Mesodermal cell (in vitro differentiated cells): ENCODE measurements at regions not wholly inside any gene's neighbourhood (a gene's known extent, or its start where the extent isn't known, plus 50 kb on each side); places are given as distances from the start of the nearest gene placed in this dataset.

Experiments
- H3K27ac ChIP-seq: 2 replicates; pipeline ENCODE4 v1.7.0; 2013; ENCODE audit warnings: mild to moderate bottlenecking, low read depth, low read length, moderate library complexity; ENCODE audit not compliant: severe bottlenecking
- H3K36me3 ChIP-seq: 2 replicates; pipeline ENCODE4 v1.7.1; 2013; ENCODE audit warnings: mild to moderate bottlenecking, low read length, moderate library complexity; ENCODE audit not compliant: control insufficient read depth, insufficient read depth
- H3K4me1 ChIP-seq: one replicate; pipeline ENCODE4 v1.7.1; 2013; ENCODE audit warnings: mild to moderate bottlenecking, low read length; ENCODE audit not compliant: insufficient read depth, control insufficient read depth, poor library complexity, severe bottlenecking
- H3K4me3 ChIP-seq: 2 replicates; pipeline ENCODE4 v1.7.0; 2013; ENCODE audit warnings: low read length, control low read depth, mild to moderate bottlenecking; ENCODE audit not compliant: insufficient read depth, poor library complexity, severe bottlenecking; ENCODE audit errors: extremely low read depth
- H3K9me3 ChIP-seq: 2 replicates; pipeline ENCODE4 v1.7.1; 2013; ENCODE audit warnings: mild to moderate bottlenecking, low read length, moderate library complexity; ENCODE audit not compliant: control insufficient read depth
- WGBS, 2 experiments: methylation state at CpG; one replicate each; pipeline ENCODE4 v1.1.5; 2013; ENCODE audit warnings: missing lambda C conversion rate in 2 of 2; ENCODE audit not compliant: insufficient coverage in 2 of 2; 5-methylcytosine and 5-hydroxymethylcytosine counted together

GRCh38 chr2:58860586-58860985 lies 619.5 kb upstream of the FANCL start:
- 100% methylated on average over 1 of the region's 1 CpG; no CpG with 5 or more reads in 1 of the 2 experiments for WGBS, 2 experiments
- peaks cover 6% of the 10 kb centered on the region for H3K4me1 ChIP-seq
- H3K4me3 ChIP-seq = no peak overlapping the region
- H3K36me3 ChIP-seq = no peaks in the 10 kb centered on the region
- H3K9me3 ChIP-seq = no peaks in the 10 kb centered on the region
- no peak overlapping the region for H3K27ac ChIP-seq

GRCh38 chr2:58856100-58856499 lies 615.0 kb upstream of the FANCL start:
- Histone ChIP-seq H3K27ac (no peak overlapping the region), H3K9me3 (no peaks in the 10 kb centered on the region), H3K4me3 (no peak overlapping the region), H3K36me3 (no peaks in the 10 kb centered on the region), H3K4me1 (no peaks in the 10 kb centered on the region)
- WGBS, 2 experiments = 86 to 91% methylated on average over 4 of the region's 6 CpGs

- no CpG with 5 or more reads among the region's 2 CpGs for WGBS, 2 experiments
- H3K4me1 ChIP-seq = no peaks in the 10 kb centered on the region
Measured at GRCh38 chr2:58853420-58853819, 612.3 kb upstream of the FANCL start.

GRCh38 chr2:58852905-58853304 lies 611.8 kb upstream of the FANCL start:
- Histone ChIP-seq H3K9me3 (no peaks in the 10 kb centered on the region), H3K27ac (no peak overlapping the region), H3K4me3 (no peak overlapping the region), H3K36me3 (no peaks in the 10 kb centered on the region), H3K4me1 (no peaks in the 10 kb centered on the region)

More at GRCh38 chr2:58853420-58853819, 612.3 kb upstream of the FANCL start:
- no peaks in the 10 kb centered on the region for H3K36me3 ChIP-seq
- no peak overlapping the region for H3K4me3 ChIP-seq
- no peaks in the 10 kb centered on the region for H3K9me3 ChIP-seq
- no peak overlapping the region for H3K27ac ChIP-seq

- no peaks in the 10 kb centered on the region for H3K4me1 ChIP-seq
- H3K27ac ChIP-seq = no peak overlapping the region
- no peaks in the 10 kb centered on the region for H3K36me3 ChIP-seq
- no peak overlapping the region for H3K4me3 ChIP-seq
- no peaks in the 10 kb centered on the region for H3K9me3 ChIP-seq
- WGBS, 2 experiments = 40% methylated on average over 2 of the region's 5 CpGs; no CpG with 5 or more reads in 1 of the 2 experiments
Measured at GRCh38 chr2:58852243-58852642, 611.1 kb upstream of the FANCL start.

- H3K4me3 ChIP-seq = no peak overlapping the region
- H3K4me1 ChIP-seq = no peaks in the 10 kb centered on the region
- 84 to 90% methylated on average over 1 to 2 of the region's 2 CpGs for WGBS, 2 experiments
Measured at GRCh38 chr2:58851598-58851997, 610.5 kb upstream of the FANCL start.

GRCh38 chr2:58845011-58845410 lies 603.9 kb upstream of the FANCL start:
- H3K36me3 ChIP-seq = no peaks in the 10 kb centered on the region
- H3K4me1 ChIP-seq = no peaks in the 10 kb centered on the region
- H3K27ac ChIP-seq = no peak overlapping the region
- no peak overlapping the region for H3K4me3 ChIP-seq
- WGBS, 2 experiments = 100% methylated on average over 2 to 3 of the region's 3 CpGs
- no peaks in the 10 kb centered on the region for H3K9me3 ChIP-seq

More at GRCh38 chr2:58851598-58851997, 610.5 kb upstream of the FANCL start:
- Histone ChIP-seq H3K36me3 (no peaks in the 10 kb centered on the region), H3K27ac (no peak overlapping the region), H3K9me3 (no peaks in the 10 kb centered on the region)

- H3K4me1 ChIP-seq = no peaks in the 10 kb centered on the region
- no peaks in the 10 kb centered on the region for H3K36me3 ChIP-seq
- no peak overlapping the region for H3K4me3 ChIP-seq
- WGBS, 2 experiments = 67 to 100% methylated on average over 1 of the region's 5 CpGs
- H3K27ac ChIP-seq = no peak overlapping the region
- no peaks in the 10 kb centered on the region for H3K9me3 ChIP-seq
Measured at GRCh38 chr2:58842501-58843155, 601.5 kb upstream of the FANCL start.

- Histone ChIP-seq H3K4me1 (no peaks in the 10 kb centered on the region), H3K27ac (no peak overlapping the region), H3K36me3 (no peaks in the 10 kb centered on the region), H3K9me3 (no peaks in the 10 kb centered on the region), H3K4me3 (no peak overlapping the region)
- no CpG with 5 or more reads among the region's 3 CpGs for WGBS, 2 experiments
Measured at GRCh38 chr2:58834404-58834803, 593.3 kb upstream of the FANCL start.

- Histone ChIP-seq H3K4me1 (no peaks in the 10 kb centered on the region), H3K9me3 (peaks cover 8% of the 10 kb centered on the region), H3K36me3 (no peaks in the 10 kb centered on the region), H3K27ac (no peak overlapping the region), H3K4me3 (no peak overlapping the region)
- 100% methylated on average over 1 of the region's 2 CpGs; no CpG with 5 or more reads in 1 of the 2 experiments for WGBS, 2 experiments
Measured at GRCh38 chr2:58826795-58827194, 585.7 kb upstream of the FANCL start.

- no peaks in the 10 kb centered on the region for H3K9me3 ChIP-seq
- H3K4me1 ChIP-seq = no peaks in the 10 kb centered on the region
- 88 to 89% methylated on average over 3 of the region's 4 CpGs for whole genome bisulfite sequencing, 2 experiments
- H3K4me3 ChIP-seq = no peak overlapping the region
- no peak overlapping the region for H3K27ac ChIP-seq
- H3K36me3 ChIP-seq = no peaks in the 10 kb centered on the region
Measured at GRCh38 chr2:58812771-58813344, 571.7 kb upstream of the FANCL start.
